ENCODE measurements at regions not wholly inside any gene's neighbourhood (a gene's known extent, or its start where the extent isn't known, plus 50 kb on each side); places are given as distances from the start of the nearest gene placed in this dataset.
A peak's percentile ranks its signal among the peaks of the same experiment; 100 is the strongest.

- Histone ChIP-seq H3K36me3 (replicated peaks) (no peaks in the 10 kb centered on the region), H3K27ac (no peak overlapping the region), H3K4me3 (ENCODE audit: low read depth, low read length) (no peak overlapping the region), H3K27me3 (replicated peaks) (no peaks in the 10 kb centered on the region)
- in situ Hi-C loops (cut with HindIII; ENCODE audit: low pct_ligation_motif_present, low sequenced_read_pairs) = no loop called here
- DNase-seq = no peak
- no peak for TF ChIP-seq CTCF (IDR thresholded peaks at IDR 0.05; ENCODE audit: low read depth, low read length, missing control alignments)
These were observed 490.9 kb downstream of the FLRT2 start for GRCh38 chr14:86020841-86021240.

GRCh38 chr14:86015941-86016340, 486.0 kb downstream of the FLRT2 start:
- no peak overlapping the region for H3K4me3 ChIP-seq (ENCODE audit: low read depth, low read length)
- peak; percentile 3 for DNase-seq
- no peak for TF ChIP-seq CTCF (IDR thresholded peaks at IDR 0.05; ENCODE audit: low read depth, low read length, missing control alignments)
- in situ Hi-C loops (cut with HindIII; ENCODE audit: low pct_ligation_motif_present, low sequenced_read_pairs) = no loop called here
- H3K27ac ChIP-seq = peak overlapping the region; percentile 86
- no peaks in the 10 kb centered on the region for H3K36me3 ChIP-seq (replicated peaks)
- H3K27me3 ChIP-seq (replicated peaks) = no peaks in the 10 kb centered on the region

GRCh38 chr14:86015511-86015910, 485.6 kb downstream of the FLRT2 start:
- in situ Hi-C loops (cut with HindIII; ENCODE audit: low pct_ligation_motif_present, low sequenced_read_pairs) = no loop called here
- peak; percentile 0 for DNase-seq
- TF ChIP-seq CTCF (IDR thresholded peaks at IDR 0.05; ENCODE audit: low read depth, low read length, missing control alignments) = no peak
- Histone ChIP-seq H3K4me3 (ENCODE audit: low read depth, low read length) (no peak overlapping the region), H3K27me3 (replicated peaks) (no peaks in the 10 kb centered on the region), H3K27ac (peak overlapping the region; percentile 86), H3K36me3 (replicated peaks) (no peaks in the 10 kb centered on the region)

- in situ Hi-C loops (cut with HindIII; ENCODE audit: low pct_ligation_motif_present, low sequenced_read_pairs) = no loop called here
- H3K27ac ChIP-seq = no peak overlapping the region
- DNase-seq = peak; percentile 49
- H3K36me3 ChIP-seq (replicated peaks) = no peaks in the 10 kb centered on the region
- TF ChIP-seq CTCF (IDR thresholded peaks at IDR 0.05; ENCODE audit: low read depth, low read length, missing control alignments) = no peak
- H3K27me3 ChIP-seq (replicated peaks) = no peaks in the 10 kb centered on the region
- no peak overlapping the region for H3K4me3 ChIP-seq (ENCODE audit: low read depth, low read length)
These were observed 483.7 kb downstream of the FLRT2 start for GRCh38 chr14:86013641-86014040.

GRCh38 chr14:86012461-86012860, 482.5 kb downstream of the FLRT2 start:
- no peaks in the 10 kb centered on the region for H3K36me3 ChIP-seq (replicated peaks)
- in situ Hi-C loops (cut with HindIII; ENCODE audit: low pct_ligation_motif_present, low sequenced_read_pairs) = no loop called here
- no peaks in the 10 kb centered on the region for H3K27me3 ChIP-seq (replicated peaks)
- TF ChIP-seq CTCF (IDR thresholded peaks at IDR 0.05; ENCODE audit: low read depth, low read length, missing control alignments) = no peak
- no peak overlapping the region for H3K27ac ChIP-seq
- no peak for DNase-seq
- H3K4me3 ChIP-seq (ENCODE audit: low read depth, low read length) = no peak overlapping the region

- peak; percentile 66 for DNase-seq
- H3K36me3 ChIP-seq (replicated peaks) = no peaks in the 10 kb centered on the region
- in situ Hi-C loops (cut with HindIII; ENCODE audit: low pct_ligation_motif_present, low sequenced_read_pairs) = no loop called here
- H3K27me3 ChIP-seq (replicated peaks) = no peaks in the 10 kb centered on the region
- H3K4me3 ChIP-seq (ENCODE audit: low read depth, low read length) = no peak overlapping the region
- H3K27ac ChIP-seq = no peak overlapping the region
- no peak for TF ChIP-seq CTCF (IDR thresholded peaks at IDR 0.05; ENCODE audit: low read depth, low read length, missing control alignments)
These were observed 474.1 kb downstream of the FLRT2 start for GRCh38 chr14:86003998-86004397.
